Breast epithelium (tissue), 3 donors: ENCODE measurements at regions not wholly inside any gene's neighbourhood (a gene's known extent, or its start where the extent isn't known, plus 50 kb on each side); places are given as distances from the start of the nearest gene placed in this dataset.

Source experiments
- CTCF ChIP-seq, 3 donors: fragments of 450-650 bp; IDR thresholded peaks; one replicate each; pipeline ENCODE4 v1.5.1; 2016 to 2017; ENCODE audit warnings: antibody characterized with exemption in 3 of 3, mild to moderate bottlenecking in 3 of 3, moderate library complexity in 3 of 3
- POLR2A ChIP-seq: fragments of 450-650 bp; IDR thresholded peaks from one replicate; pipeline ENCODE4 v1.6.1; 2016; ENCODE audit warnings: antibody characterized with exemption, mild to moderate bottlenecking, moderate library complexity
- POLR2AphosphoS5 ChIP-seq, 3 donors: sonication (generic); formaldehyde crosslinking; IDR thresholded peaks; one replicate each; pipeline ENCODE4 v1.6.1; 2017; ENCODE audit warnings: antibody characterized with exemption in 3 of 3

- TF ChIP-seq CTCF (IDR thresholded peaks at IDR 0.05), result no peak
- no peak for TF ChIP-seq POLR2AphosphoS5 (IDR thresholded peaks at IDR 0.05)
- no peak for TF ChIP-seq POLR2A
Observed at GRCh38 chr9:23497137-23497504, 328.9 kb downstream of the ELAVL2 start.
